DND-41 (cell line): ENCODE measurements at regions not wholly inside any gene's neighbourhood (a gene's known extent, or its start where the extent isn't known, plus 50 kb on each side); places are given as distances from the start of the nearest gene placed in this dataset.

ENCODE experiments used
- ATAC-seq: fragments of 200-7000 bp; cut with Tn5 transposase; 3 replicates; pipeline ENCODE4 v1.9.1; 2021; ENCODE audit warnings: low read depth; ENCODE audit not compliant: insufficient read depth
- DNase-seq: peaks from one replicate; pipeline ENCODE4 v3.0.0-alpha.2; 2020
- H2AFZ ChIP-seq: 2 replicates; pipeline ENCODE4 v1.6.0; 2012; ENCODE audit warnings: low read depth, low read length
- H3K27ac ChIP-seq: 2 replicates; pipeline ENCODE4 v1.5.1; 2012; ENCODE audit warnings: low read length, inconsistent platforms
- H3K27me3 ChIP-seq: fragments of 200-600 bp; sonication (generic); 2 replicates; pipeline ENCODE4 v1.6.0; 2012; ENCODE audit warnings: low read length, mild to moderate bottlenecking, inconsistent platforms; ENCODE audit not compliant: insufficient read depth, poor library complexity
- H3K36me3 ChIP-seq: 2 replicates; pipeline ENCODE4 v1.5.1; 2012; ENCODE audit warnings: low read length, inconsistent platforms; ENCODE audit not compliant: insufficient read depth
- H3K4me1 ChIP-seq: 2 replicates; pipeline ENCODE4 v1.5.1; 2012; ENCODE audit warnings: mild to moderate bottlenecking, low read length; ENCODE audit not compliant: insufficient read depth
- H3K4me2 ChIP-seq: 2 replicates; pipeline ENCODE4 v1.6.0; 2012; ENCODE audit warnings: mild to moderate bottlenecking, moderate library complexity, low read length, inconsistent platforms; ENCODE audit not compliant: insufficient read depth
- H3K4me3 ChIP-seq, 2 experiments: fragments of 200-600 bp in 1 of 2; shearing (Covaris generic) in 1 of 2; 2 replicates each; pipeline ENCODE4 v1.5.1; 2012 to 2016; ENCODE audit warnings: inconsistent platforms in 2 of 2, low read length in 2 of 2, mild to moderate bottlenecking in 2 of 2, low read depth in 1 of 2, moderate library complexity in 1 of 2
- H3K79me2 ChIP-seq: 2 replicates; pipeline ENCODE4 v1.6.0; 2012; ENCODE audit warnings: low read length, inconsistent platforms; ENCODE audit not compliant: insufficient read depth
- H3K9ac ChIP-seq: 2 replicates; pipeline ENCODE4 v1.6.0; 2012; ENCODE audit warnings: low read depth, mild to moderate bottlenecking, inconsistent platforms, low read length, moderate library complexity
- H3K9me3 ChIP-seq: 2 replicates; pipeline ENCODE4 v1.5.1; 2012; ENCODE audit warnings: low read length, moderate library complexity, mild to moderate bottlenecking, inconsistent platforms; ENCODE audit not compliant: insufficient read depth, severe bottlenecking
- H4K20me1 ChIP-seq: 2 replicates; pipeline ENCODE4 v1.6.0; 2012; ENCODE audit warnings: low read length; ENCODE audit not compliant: insufficient read depth
- CTCF ChIP-seq: IDR thresholded peaks from 2 replicates; pipeline ENCODE4 v1.5.1; 2012; ENCODE audit warnings: borderline replicate concordance, low read length, moderate library complexity, mild to moderate bottlenecking; ENCODE audit not compliant: poor library complexity, severe bottlenecking; ENCODE audit errors: extremely low read depth
- EZH2 ChIP-seq: IDR thresholded peaks from 3 replicates; pipeline ENCODE4 v1.6.1; 2012; ENCODE audit warnings: borderline replicate concordance, low read depth, mild to moderate bottlenecking, moderate library complexity, low read length, inconsistent platforms; ENCODE audit not compliant: severe bottlenecking

- Histone ChIP-seq H3K9me3 (no peaks in the 10 kb centered on the region), H3K4me3 (no peak overlapping the region), H3K27ac (no peak overlapping the region), H3K4me1 (peaks cover 6% of the 10 kb centered on the region), H3K4me2 (no peak overlapping the region), H2AFZ (no peak overlapping the region), H4K20me1 (no peaks in the 10 kb centered on the region), H3K9ac (no peak overlapping the region), H3K27me3 (no peaks in the 10 kb centered on the region), H3K36me3 (no peaks in the 10 kb centered on the region), H3K79me2 (no peaks in the 10 kb centered on the region)
- no peak for DNase-seq
- no peak for TF ChIP-seq CTCF
- TF ChIP-seq EZH2: no peak
- no peak for ATAC-seq
Observed at GRCh38 chr12:116353958-116354357, 76.5 kb upstream of the MED13L start.

- H3K4me1 ChIP-seq: peaks cover 12% of the 10 kb centered on the region
Observed at GRCh38 chr12:116354534-116354933, 77.0 kb upstream of the MED13L start.

GRCh38 chr12:116354950-116355783, 77.7 kb upstream of the MED13L start:
- no peak overlapping the region for H3K4me2 ChIP-seq
- no peaks in the 10 kb centered on the region for H3K27me3 ChIP-seq
- H2AFZ ChIP-seq: no peak overlapping the region
- H3K9ac ChIP-seq: no peak overlapping the region
- no peak for TF ChIP-seq EZH2
- TF ChIP-seq CTCF: no peak
- H3K9me3 ChIP-seq: no peaks in the 10 kb centered on the region
- H3K27ac ChIP-seq: no peak overlapping the region
- H3K4me1 ChIP-seq: peaks cover 19% of the 10 kb centered on the region
- no peak overlapping the region for H3K4me3 ChIP-seq
- ATAC-seq: no peak
- DNase-seq: no peak
- H3K36me3 ChIP-seq: no peaks in the 10 kb centered on the region
- H4K20me1 ChIP-seq: no peaks in the 10 kb centered on the region
- H3K79me2 ChIP-seq: no peaks in the 10 kb centered on the region

More at GRCh38 chr12:116354534-116354933, 77.0 kb upstream of the MED13L start:
- Histone ChIP-seq H3K9me3 (no peaks in the 10 kb centered on the region), H3K79me2 (no peaks in the 10 kb centered on the region), H3K27ac (no peak overlapping the region), H2AFZ (no peak overlapping the region), H4K20me1 (no peaks in the 10 kb centered on the region), H3K4me2 (no peak overlapping the region), H3K36me3 (no peaks in the 10 kb centered on the region), H3K27me3 (no peaks in the 10 kb centered on the region), H3K4me3 (no peak overlapping the region), H3K9ac (no peak overlapping the region)
- DNase-seq: no peak
- ATAC-seq: no peak
- TF ChIP-seq CTCF: no peak
- TF ChIP-seq EZH2: no peak
